Fibroblast of skin of abdomen (primary cell): ENCODE measurements at regions not wholly inside any gene's neighbourhood (a gene's known extent, or its start where the extent isn't known, plus 50 kb on each side); places are given as distances from the start of the nearest gene placed in this dataset.
"Not testable (repeated sequence)": the region's sequence is repeated elsewhere in the genome, so short reads cannot be mapped to it uniquely, and the experiment has no call there.

Experiments used
- DNase-seq: peaks from one replicate; pipeline ENCODE4 v3.0.0-alpha.2; 2013

DNA sequence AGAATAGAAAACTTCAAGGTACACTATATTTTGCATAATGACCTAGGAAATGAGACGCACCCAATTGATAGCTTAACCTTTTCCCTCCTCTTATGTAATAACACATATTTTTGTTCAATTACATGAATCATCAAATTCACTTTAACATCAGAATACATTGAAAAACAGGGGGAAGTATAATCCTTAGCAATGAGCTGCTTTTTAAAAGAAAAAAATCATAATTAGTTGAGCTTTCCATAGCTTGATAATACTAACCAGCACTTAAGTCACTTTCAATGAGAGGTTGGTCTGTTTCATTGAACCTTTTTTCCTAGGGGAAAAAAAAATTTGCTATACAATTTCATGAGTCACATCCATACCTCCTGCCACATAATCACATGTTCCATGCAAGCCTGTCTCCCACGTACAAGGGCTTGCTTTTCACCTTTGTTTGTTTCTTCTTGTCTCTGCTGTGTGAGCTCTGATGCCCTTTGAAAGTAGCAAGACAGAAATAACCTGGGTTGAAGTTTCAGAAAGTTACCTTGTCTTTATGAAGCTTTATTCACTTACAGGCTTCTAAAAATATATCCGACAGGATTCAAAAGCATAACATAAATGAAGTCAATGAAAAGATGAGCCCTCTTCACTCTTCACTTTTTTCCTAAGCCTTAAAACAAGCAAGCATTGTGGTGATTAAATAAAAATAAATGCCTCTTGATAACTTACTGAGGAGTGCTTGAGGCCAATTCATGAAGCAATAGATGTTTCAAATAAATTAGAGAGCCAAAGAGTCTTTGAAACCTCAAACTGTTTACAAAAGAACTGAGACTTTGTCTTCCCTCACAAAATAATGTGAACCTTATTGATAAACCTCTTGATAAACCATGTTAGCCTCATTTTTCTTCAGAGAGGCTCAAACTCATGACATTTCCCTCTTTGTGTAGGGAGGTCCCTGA lies 108.5 kb downstream of the FEM1C start:
- DNase-seq = no peak

DNA sequence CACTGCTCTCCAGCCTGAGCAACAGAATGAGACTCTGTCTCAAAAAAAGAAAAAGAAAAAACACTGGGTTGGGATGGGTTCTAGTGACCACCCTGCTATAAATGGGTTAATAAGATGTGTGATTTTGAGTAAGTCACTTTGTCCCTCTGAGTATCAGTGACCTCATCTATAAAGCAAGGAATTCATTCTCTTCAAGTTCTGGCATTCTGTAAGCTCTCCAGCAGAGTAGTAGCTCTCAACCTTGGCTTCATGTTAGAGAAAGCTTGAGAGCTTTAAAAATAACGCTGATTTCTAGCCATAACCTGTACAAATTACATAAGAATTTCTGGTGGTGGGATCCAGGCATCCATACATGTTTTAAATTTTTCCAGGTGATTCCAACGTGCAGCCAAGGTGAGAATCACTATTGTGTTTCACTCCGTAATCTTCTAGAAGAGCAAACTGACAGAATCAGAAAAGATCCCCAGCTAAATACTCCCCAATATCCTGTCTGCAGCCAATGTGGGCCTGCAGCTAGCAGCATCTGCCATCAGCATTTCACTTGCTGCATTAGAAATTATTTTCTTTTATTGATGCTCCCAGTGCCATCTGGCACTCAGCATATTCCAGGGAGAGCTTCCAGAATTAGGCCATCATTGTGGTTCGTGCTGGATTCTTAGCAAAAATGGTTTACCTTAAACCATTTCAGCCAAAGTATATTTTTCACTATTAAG lies 109.4 kb downstream of the FEM1C start:
- DNase-seq = no peak

GRCh38 chr5:115433918-115434317 lies 110.7 kb downstream of the FEM1C start:
- DNase-seq = no peak

DNA sequence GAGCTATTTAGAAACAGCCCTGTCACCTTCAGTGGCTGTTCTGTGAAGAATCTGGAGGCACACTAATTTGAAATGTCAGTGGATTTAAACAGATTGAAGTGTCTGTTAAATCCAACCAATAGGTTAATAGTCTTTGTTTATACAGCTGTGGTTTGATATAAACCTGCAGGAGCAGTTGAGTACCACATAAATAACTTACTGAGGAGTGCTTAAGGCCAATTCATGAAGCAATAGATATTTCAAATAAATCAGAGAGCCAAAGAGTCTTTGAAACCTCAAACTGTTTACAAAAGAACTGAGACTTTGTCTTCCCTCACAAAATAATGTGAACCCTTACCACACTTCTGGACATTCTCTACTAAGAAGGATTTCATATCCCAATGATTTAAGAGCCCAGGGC lies 111.9 kb downstream of the FEM1C start:
- peak; percentile 36 for DNase-seq

- DNase-seq = no peak
Measured at GRCh38 chr5:115431116-115431515, 113.5 kb downstream of the FEM1C start.

GRCh38 chr5:115430374-115430773 lies 114.2 kb downstream of the FEM1C start:
- no peak for DNase-seq

DNA sequence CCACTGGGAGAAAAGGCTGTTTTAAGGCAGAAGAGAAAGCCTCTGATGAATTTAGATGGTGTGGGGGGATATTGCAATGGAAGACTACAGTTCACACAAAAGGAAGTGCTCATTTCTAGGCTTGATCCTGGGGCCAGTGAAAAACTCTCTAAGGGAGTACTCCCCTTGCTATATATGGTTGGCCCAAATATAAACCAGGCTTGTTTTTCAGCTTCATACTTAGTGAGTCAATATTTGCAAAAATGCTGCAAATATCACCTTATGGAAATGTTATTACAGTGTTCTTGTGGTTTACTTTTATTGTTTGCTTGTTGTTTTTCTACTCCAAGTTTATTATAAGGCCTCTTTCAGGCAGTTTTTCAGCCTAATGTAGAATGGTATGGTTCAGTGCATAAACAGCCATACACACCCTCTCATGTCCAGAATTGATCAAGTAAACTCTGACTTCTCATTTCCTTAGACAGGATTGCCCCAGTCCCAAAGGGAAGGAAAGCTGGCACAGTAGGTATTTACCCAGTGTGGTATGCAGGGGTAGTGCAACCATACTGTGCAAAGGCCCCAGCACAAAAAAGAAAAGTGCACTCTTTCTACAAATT lies 115.1 kb downstream of the FEM1C start:
- DNase-seq = no peak

- no peak for DNase-seq
Measured at GRCh38 chr5:115428676-115429075, 115.9 kb downstream of the FEM1C start.

GRCh38 chr5:115428248-115428647 lies 116.3 kb downstream of the FEM1C start:
- DNase-seq = no peak

- DNase-seq = no peak
Measured at GRCh38 chr5:115424446-115424845, 120.1 kb downstream of the FEM1C start.

DNA sequence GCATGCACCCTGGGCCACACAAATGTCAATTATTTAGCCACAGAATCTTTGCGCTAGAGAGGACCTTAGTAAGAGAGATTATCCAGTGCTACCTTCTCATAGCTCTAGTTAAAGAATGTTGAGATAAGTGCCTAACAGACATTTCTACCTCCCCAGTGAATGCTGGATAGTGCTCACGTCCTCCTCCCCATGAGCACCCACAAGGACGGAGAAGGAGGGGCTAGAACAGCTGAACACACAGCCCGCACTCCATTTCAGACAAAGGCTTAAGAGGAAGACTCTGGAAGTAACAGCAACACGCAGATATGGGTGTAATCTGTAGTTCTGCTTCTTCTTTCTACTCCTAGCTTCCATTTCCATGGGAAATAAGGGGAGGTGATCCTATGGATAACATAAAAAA lies 120.5 kb downstream of the FEM1C start:
- no peak for DNase-seq

GRCh38 chr5:115423541-115423940 lies 121.0 kb downstream of the FEM1C start:
- no peak for DNase-seq

- DNase-seq = peak; percentile 52
Measured at GRCh38 chr5:115423051-115423450, 121.5 kb downstream of the FEM1C start.

DNA sequence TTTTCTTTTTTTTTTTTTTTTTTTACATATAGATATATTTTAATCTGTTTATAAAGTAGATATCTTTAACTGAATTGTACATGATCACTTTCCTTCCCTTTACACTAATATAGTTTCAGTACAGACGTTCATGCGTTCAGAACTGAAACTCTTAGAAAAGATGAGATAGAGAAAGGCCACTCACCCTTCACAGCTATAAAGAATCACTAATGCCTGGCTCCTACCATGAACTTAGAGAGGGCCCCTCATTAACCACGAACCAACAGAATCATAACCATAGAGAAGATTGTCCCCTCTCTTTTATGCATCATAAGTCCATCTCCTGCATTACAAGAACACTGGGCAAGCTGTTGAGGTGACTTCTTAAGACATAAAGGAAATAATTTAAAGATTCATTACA lies 123.8 kb downstream of the FEM1C start:
- not testable (repeated sequence) for DNase-seq

DNA sequence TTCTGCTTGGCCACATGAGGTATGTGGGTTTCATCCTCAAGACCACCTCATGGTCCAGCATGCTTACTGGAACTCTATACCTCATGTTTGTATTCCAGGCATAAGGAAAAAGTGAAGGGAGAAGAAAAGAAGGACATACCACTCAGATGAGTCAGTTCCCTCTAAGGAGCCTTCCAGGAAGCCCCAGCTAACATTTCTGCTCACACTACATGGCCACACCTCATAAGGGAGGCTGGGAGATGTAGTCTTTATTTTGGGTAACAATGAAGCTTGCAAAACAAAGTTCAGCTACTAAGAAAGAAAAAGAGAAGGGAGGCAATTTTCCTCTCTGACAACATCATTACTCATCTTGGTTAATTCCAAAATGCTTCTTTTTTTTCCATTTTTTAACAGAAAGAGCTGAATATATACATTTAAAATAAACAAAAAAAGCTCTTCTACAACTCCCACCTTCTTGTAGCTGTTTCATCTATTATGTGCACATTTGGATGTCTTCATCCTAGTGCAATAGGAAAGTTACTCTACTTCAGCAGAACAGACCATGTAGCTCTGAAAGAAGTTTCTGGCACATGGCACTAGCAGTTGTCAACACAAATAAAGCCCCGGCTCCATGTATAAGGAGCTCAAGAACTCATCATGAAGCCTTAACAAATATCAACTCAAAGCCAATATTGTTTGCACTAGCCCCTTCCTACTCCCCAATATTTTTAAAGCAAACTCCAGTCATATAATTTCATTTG lies 123.6 kb upstream of the CCDC112 start:
- DNase-seq = peak; percentile 96

GRCh38 chr5:115418788-115419187 lies 122.3 kb upstream of the CCDC112 start:
- DNase-seq = no peak

- DNase-seq = no peak
Measured at GRCh38 chr5:115417076-115417475, 120.6 kb upstream of the CCDC112 start.

DNA sequence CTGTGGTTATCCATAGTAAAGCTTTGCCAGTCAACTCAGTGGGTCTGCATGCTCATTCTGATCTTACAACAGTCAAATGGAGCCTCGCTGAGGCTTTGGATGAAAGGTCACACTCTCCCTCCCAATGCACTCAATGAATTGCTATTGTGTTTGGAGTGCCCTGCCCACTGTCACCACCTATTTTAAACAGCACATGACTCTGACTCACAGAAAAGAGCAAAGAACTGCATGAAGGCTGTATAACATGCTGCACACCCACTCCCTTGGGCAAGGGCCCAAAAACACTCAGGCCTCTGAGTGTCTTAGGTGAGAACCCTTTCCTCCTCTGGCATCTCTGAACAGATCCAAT lies 118.7 kb upstream of the CCDC112 start:
- DNase-seq = peak; percentile 65

GRCh38 chr5:115414406-115415142 lies 118.1 kb upstream of the CCDC112 start:
- peak; percentile 97 for DNase-seq

- no peak for DNase-seq
Measured at GRCh38 chr5:115413651-115414050, 117.2 kb upstream of the CCDC112 start.

DNA sequence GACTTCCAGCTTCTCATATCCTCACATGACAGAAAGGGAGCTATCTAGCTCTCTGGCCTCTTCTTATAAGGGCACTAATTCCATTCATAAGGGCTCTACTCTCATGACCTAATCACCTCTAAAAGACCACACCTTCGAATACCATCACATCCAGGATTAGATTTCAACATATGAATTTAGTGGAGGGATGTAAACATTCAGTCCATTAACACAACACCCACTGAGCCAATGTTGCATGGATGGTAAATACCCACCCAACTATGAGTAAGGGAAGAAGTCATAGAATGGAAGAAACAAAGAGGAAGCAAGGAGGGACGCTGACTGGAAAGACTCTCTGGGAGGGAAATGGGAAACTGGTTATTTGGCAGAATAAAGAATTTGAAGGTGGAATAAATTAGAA lies 112.6 kb upstream of the CCDC112 start:
- DNase-seq = no peak
